GM18873 (cell line): ENCODE measurements at regions not wholly inside any gene's neighbourhood (a gene's known extent, or its start where the extent isn't known, plus 50 kb on each side); places are given as distances from the start of the nearest gene placed in this dataset.

Source experiments
- ATAC-seq: cut with Tn5 transposase; IDR thresholded peaks from one replicate; pipeline ENCODE4 v1.9.1; 2021; ENCODE audit warnings: mild to moderate bottlenecking, moderate library complexity, moderate number of reproducible peaks; ENCODE audit not compliant: unreplicated experiment, low FRiP score

DNA sequence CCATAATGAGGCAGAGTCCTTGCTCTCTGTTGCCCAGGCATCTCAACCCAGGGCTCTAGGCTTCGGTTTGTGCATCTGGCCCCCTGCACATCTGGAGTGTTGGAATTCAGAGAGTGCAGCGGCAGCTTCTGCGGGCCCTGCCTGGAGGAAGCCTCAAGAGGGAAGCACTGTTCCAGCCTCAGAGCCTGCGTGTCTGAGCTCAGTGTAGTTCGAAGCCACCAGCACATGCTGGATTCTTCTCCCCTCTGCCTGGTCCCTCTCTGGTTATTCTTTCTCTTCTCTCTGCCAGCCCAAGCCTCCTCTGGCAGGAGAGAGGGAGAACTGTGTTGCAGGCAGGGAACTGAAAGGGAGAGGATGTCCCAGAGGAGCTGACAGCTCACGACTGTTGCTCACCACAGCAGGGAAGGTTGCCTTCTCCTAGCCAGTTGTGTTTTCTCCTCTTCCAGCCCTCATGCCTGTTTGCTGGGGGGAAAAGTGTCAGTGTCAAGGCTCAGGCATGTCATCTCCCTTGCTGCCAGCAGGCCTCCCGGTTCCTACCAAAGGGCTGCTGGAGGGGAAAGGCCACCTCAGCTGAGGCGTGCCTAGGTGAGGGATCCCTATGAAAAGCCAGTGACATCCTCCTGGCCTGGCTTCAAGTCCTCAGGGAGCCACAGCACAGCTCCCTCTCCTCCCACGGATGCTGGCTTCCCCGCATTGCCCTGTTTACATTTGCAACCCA is 126.0 kb upstream of the LRFN2 start:
- ATAC-seq: no peak

GRCh38 chr6:40710626-40711330 is 123.6 kb upstream of the LRFN2 start:
- no peak for ATAC-seq

GRCh38 chr6:40708049-40708448 is 120.9 kb upstream of the LRFN2 start:
- ATAC-seq: no peak

DNA sequence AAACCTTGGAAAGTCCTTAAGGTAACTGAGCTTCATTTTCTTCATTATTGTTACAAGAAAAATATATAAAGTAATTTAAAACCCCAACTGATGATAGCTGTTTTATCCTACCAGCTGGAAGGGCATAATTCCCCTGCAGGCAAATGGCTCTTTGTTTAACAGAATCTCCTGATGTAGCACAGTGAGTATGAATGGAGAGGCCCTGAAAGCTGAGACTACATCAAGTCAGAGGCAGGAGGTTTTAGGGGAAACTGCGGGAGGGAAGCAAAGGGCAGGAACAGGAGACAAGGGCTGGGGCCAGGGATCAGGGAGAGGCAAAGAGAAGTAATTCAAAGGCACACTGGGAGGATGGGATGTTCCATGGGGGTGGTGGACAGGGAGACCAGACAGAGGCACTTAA is 119.0 kb upstream of the LRFN2 start:
- ATAC-seq: no peak

DNA sequence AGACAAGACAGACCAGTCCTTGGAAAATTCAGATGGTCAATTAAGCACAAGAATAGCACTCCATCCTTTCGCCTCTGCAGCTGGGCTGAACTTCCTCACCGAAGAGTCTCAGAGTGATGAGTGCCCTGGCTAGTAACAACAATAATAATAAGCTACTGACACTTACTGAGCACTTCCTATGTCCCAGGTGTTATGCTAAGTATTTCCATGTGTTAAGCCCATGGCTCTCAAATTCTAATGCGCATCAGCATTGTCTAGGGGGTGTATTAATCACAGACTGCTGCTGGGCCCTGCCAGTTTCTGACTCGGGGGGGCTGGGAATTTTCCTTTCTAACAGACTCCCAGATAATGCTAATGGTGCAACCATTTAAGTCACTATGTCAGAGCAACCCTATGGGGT is 118.2 kb upstream of the LRFN2 start:
- no peak for ATAC-seq

GRCh38 chr6:40701352-40702007 is 114.3 kb upstream of the LRFN2 start:
- no peak for ATAC-seq

DNA sequence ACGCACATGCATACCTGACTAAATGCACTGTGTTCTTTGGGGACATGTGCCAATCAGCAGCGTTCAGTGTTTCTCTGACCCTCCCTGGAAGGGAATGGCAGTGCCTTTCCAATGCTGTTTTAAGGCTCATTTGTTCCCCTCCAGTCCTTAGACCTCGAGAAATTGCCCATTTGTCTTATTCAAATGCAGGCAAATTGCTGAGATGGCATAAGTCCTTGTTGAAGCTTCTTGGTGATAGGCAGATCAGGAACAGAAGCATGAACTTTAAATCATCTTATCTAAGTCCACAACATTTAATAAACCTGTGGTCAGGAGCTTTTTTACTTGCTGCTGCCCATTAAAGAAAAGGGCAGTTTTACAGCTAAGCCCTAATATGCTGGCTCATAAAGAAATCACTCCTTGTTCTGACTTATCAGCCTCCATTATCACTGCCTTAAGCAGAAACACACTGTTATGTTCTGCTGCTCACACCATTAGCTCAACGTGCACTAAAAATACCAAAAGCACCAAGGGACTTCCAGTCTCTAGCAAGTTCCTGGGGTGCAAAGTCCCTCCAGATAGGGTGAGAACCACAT is 112.9 kb upstream of the LRFN2 start:
- no peak for ATAC-seq

DNA sequence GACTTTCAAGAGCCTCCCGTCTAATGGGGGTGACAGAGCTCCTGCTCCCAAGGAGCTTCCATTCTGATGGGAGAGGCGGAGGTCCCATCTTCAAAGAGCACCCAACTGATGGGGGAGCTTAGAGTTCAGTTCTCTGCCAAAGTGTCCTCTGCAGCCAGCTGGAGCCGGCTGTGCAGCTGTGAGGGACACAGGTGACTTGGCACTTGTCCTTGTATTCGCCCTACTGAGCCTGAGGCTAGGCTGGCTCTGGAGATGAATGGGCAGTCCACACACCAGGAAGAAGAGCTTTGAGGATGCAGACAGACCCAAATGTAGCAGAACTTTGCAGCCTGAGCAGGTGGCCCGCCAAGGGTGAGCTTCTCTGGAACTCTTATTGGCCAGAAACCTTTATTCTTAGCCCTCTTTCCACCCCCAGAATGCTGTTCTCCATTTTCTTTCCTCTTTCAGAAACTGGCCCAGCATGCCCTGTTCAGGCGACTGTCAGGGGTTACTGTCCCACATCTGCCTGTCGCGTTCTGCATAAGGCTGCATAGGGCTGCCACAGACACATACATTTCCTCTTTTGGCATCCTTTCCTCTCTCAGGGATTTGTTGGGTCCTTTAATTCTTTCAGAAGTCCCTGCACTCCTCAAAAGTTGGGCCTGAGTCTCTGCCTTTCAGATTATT is 108.7 kb upstream of the LRFN2 start:
- ATAC-seq: no peak

GRCh38 chr6:40695114-40695513 is 108.0 kb upstream of the LRFN2 start:
- ATAC-seq: no peak

GRCh38 chr6:40693768-40694167 is 106.6 kb upstream of the LRFN2 start:
- ATAC-seq: no peak

DNA sequence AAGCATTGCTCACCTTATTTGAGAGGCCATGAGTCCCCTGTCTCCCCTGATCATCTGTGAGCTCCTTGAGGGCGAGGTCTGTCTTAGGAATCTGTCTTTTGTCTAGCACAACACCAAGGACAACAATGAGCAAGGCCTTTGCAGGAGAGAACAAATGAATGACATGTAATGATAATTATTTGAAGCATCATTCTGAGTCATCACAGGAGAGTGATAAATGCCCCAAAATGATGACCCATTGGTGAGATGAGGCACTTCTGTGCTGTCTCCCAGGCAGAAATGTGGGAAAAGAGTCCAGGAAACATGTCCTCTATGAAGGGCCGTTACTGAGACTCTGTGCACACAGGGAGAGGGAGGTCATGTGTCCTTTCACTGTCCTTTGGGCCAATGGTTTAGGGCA is 105.2 kb upstream of the LRFN2 start:
- ATAC-seq: no peak

GRCh38 chr6:40689185-40689584 is 102.0 kb upstream of the LRFN2 start:
- no peak for ATAC-seq

DNA sequence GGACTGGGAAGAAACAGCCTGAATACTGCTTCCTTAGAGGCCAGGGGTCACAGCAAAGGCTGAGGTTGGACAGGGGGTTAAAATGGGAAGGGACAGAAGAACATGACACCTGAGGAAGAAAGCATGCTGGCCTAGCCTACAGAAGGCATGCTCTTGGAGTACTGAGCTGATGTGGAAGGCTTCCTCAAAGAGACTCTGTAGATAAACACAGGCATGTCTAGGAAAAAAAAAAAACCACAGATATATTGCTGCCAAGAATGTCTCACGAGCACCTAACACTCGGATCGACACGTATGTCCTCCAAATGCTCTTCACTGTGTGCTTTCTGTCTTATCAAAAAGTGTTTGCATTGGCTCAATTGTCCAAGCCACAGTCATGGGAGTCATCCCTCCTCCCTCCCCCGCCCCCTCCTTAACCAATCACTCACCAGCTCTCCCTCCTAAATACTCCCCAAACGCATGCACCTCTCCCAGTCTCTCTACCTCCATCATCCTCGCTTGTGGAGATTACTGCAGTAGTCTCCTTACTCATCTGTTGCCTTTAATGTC is 101.1 kb upstream of the LRFN2 start:
- no peak for ATAC-seq

DNA sequence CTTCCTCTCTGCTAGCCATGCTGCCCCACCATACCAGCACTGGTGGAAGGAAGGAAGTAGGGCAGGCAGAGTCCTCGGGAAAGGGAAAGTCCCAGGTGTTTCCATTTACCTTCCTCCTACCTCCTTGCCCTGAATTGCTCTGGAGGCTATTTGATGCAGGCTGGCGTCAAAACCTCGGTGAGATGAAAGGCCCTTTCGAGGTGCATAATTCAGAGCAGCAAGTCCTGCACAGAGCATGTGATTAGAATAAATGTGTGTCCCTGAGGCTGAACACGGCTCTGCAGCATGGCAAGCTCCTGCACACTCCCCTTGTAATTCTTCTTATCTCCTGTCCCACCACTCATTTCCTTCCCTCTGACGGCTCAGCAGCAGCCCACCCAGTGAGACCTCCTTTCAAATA is 98.7 kb upstream of the LRFN2 start:
- ATAC-seq: no peak

DNA sequence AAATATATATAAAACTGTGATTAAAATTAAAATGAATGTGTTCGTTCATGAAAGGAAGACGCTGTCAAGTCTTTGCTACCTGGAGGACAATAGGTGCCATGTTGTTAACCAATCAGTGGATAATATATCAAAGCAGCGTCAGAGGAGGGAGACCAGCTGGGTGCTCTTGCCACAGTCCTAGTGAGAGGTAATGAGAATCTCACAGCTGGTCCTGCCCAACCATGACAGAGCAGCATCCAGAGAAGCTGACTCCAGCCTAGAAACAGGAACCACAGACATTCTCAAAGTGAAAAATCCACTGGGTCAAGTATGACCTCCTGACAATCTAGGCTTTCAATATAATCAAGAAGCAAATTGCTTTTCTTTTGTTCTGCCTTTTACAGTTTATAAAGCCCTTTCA is 94.5 kb upstream of the LRFN2 start:
- ATAC-seq: no peak

DNA sequence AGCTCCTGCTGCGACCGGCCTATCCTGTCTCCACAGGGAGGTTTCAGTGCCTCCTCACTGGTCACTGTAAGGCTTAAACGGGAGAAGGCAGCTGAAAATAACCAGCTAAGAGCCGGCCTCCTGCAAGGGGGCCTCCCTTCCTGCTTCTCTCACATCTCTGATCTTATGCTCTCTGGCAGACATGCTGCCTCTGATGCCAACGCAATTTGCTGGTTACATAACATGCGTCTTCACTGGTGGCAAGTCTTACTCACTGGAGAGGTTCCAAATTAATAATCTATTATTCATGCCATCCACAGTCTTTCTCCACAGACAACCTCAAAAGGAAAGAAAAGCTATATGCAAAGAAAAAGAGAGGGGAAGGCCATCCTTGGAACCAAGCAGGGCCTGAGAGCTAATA is 91.8 kb upstream of the LRFN2 start:
- ATAC-seq: no peak

- no peak for ATAC-seq
Observed at GRCh38 chr6:40674170-40674569, 87.0 kb upstream of the LRFN2 start.

DNA sequence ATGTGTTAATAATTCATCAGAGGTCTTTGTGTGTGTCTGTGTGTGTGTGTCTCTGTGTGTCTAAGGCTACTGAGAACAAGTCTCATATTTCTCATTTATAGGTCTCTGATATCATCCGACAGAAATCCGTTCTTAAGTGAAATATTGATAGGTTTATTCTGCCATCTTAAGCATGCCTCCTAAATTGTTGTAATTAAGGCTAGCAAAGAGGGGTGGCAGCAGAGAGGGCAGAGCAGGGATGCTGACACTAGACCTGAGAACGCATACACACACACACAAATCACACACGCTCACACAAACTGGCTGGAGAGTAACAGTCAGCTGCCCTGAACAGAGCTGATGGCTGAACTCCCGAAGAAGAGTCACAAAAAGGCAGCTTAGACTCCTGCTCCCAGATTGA is 84.9 kb upstream of the LRFN2 start:
- ATAC-seq: no peak

DNA sequence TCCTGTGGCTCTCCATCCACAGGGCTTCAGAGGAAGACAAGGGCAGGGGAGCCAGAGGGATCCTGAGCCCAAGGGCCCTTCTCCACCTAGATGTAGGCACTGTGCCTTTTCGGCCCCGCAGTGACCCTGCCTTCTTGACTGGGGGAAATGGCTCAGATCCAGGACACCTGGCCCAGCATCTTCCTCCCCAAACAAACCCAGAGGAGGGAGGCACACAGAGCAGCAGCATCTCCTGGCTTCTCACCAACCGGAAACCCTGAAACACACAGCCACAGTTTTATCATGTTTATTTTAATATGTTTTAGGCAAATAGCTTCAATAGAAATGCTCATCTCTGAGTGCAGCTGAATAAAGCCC is 84.5 kb upstream of the LRFN2 start:
- no peak for ATAC-seq

GRCh38 chr6:40671001-40671693 is 84.0 kb upstream of the LRFN2 start:
- ATAC-seq: no peak
